ENCODE measurements at regions not wholly inside any gene's neighbourhood (a gene's known extent, or its start where the extent isn't known, plus 50 kb on each side); places are given as distances from the start of the nearest gene placed in this dataset.

GRCh38 chr12:78703820-78704525 lies 160.6 kb upstream of the SYT1 start:
- no peak for DNase-seq

GRCh38 chr12:78711954-78712353 lies 152.6 kb upstream of the SYT1 start:
- no peak for DNase-seq

GRCh38 chr12:78712834-78713481 lies 151.6 kb upstream of the SYT1 start:
- no peak for DNase-seq

- no peak for DNase-seq
Observed at GRCh38 chr12:78719721-78720120, 144.9 kb upstream of the SYT1 start.

- peak in 3 of 4 experiments; percentile 9 to 22 (median 19) for DNase-seq
Observed at GRCh38 chr12:78721906-78722305, 142.7 kb upstream of the SYT1 start.

- DNase-seq, result no peak
Observed at GRCh38 chr12:78725033-78725432, 139.5 kb upstream of the SYT1 start.

- DNase-seq, result peak in 2 of 4 experiments; percentile 16 to 26
Observed at GRCh38 chr12:78725951-78726580, 138.5 kb upstream of the SYT1 start.

- DNase-seq, result no peak
Observed at GRCh38 chr12:78726854-78727253, 137.7 kb upstream of the SYT1 start.

- no peak for DNase-seq
Observed at GRCh38 chr12:78732481-78732880, 132.1 kb upstream of the SYT1 start.

- no peak for DNase-seq
Observed at GRCh38 chr12:78739653-78740052, 124.9 kb upstream of the SYT1 start.

- DNase-seq, result no peak
Observed at GRCh38 chr12:78746001-78746400, 118.6 kb upstream of the SYT1 start.

- no peak for DNase-seq
Observed at GRCh38 chr12:78753058-78753457, 111.5 kb upstream of the SYT1 start.

GRCh38 chr12:78756936-78757335 lies 107.6 kb upstream of the SYT1 start:
- no peak for DNase-seq

GRCh38 chr12:78759367-78759766 lies 105.2 kb upstream of the SYT1 start:
- DNase-seq, result no peak

- DNase-seq, result no peak
Observed at GRCh38 chr12:78760906-78761305, 103.7 kb upstream of the SYT1 start.

- DNase-seq, result no peak
Observed at GRCh38 chr12:78764913-78765312, 99.7 kb upstream of the SYT1 start.

- DNase-seq, result no peak
Observed at GRCh38 chr12:78767264-78767981, 97.2 kb upstream of the SYT1 start.

- DNase-seq, result no peak
Observed at GRCh38 chr12:78778339-78778738, 86.2 kb upstream of the SYT1 start.

- no peak for DNase-seq
Observed at GRCh38 chr12:78787576-78787975, 77.0 kb upstream of the SYT1 start.

GRCh38 chr12:78790148-78790547 lies 74.4 kb upstream of the SYT1 start:
- DNase-seq, result no peak

GRCh38 chr12:78792052-78792698 lies 72.4 kb upstream of the SYT1 start:
- no peak for DNase-seq

GRCh38 chr12:78793491-78793890 lies 71.1 kb upstream of the SYT1 start:
- DNase-seq, result no peak

GRCh38 chr12:78793982-78794381 lies 70.6 kb upstream of the SYT1 start:
- DNase-seq, result no peak

All from suppressor macrophage (primary cell).